ENCODE measurements at regions not wholly inside any gene's neighbourhood (a gene's known extent, or its start where the extent isn't known, plus 50 kb on each side); places are given as distances from the start of the nearest gene placed in this dataset.

DNA sequence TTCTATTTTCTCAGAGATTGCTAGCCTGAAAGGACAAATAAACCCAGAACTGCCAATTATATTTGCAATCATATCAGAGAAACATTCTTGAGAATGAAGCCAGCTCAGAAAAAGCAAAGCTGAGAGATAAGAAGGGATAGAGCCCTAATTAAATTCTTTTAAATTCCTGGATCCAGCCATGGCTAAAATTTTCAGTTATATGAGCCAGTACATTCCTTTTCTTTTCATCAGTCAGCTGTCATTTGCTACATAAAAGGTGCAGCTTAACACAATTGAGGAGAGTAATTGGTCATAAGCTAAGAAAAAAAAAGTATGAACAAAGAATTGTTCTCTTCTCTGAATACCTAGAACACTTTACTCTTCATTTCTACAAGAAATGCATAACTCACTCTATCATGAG is 303.5 kb upstream of the FIGN start:
- no peak overlapping the region for H3K9ac ChIP-seq (ENCODE audit: low read depth, low read length)
- no peak overlapping the region for H2AK9ac ChIP-seq (replicated peaks; ENCODE audit: low read depth, low read length, poor library complexity)
- BruUV-seq (replicated peaks): no TSS peak
- no peak overlapping the region for H3K23ac ChIP-seq (ENCODE audit: low read depth, low read length)
- in situ Hi-C loops (cut with MboI; ENCODE audit: low sequenced_read_pairs): no loop called here
- H2AK5ac ChIP-seq (ENCODE audit: low read depth, low read length): no peak overlapping the region
- H2BK5ac ChIP-seq (ENCODE audit: low read depth, low read length, poor library complexity, severe bottlenecking): no peak overlapping the region
- no peaks in the 10 kb centered on the region for H3K9me3 ChIP-seq (ENCODE audit: control insufficient read depth, insufficient read depth, low read length)
- no peak overlapping the region for H2BK15ac ChIP-seq (ENCODE audit: low read depth, low read length)
- TF ChIP-seq, protein P1, sequence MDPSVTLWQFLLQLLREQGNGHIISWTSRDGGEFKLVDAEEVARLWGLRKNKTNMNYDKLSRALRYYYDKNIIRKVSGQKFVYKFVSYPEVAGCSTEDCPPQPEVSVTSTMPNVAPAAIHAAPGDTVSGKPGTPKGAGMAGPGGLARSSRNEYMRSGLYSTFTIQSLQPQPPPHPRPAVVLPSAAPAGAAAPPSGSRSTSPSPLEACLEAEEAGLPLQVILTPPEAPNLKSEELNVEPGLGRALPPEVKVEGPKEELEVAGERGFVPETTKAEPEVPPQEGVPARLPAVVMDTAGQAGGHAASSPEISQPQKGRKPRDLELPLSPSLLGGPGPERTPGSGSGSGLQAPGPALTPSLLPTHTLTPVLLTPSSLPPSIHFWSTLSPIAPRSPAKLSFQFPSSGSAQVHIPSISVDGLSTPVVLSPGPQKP (IDR thresholded peaks at IDR 0.05; ENCODE audit: borderline replicate concordance, low read depth, low read length): no peak
- no peak for TF ChIP-seq MAZ (IDR thresholded peaks at IDR 0.05; ENCODE audit: borderline replicate concordance, low read depth, low read length)
- no peak for TF ChIP-seq CHD1 (IDR thresholded peaks at IDR 0.05; ENCODE audit: low read depth, low read length)
- TF ChIP-seq RFX5 (IDR thresholded peaks at IDR 0.05; ENCODE audit: low read depth, low read length): no peak
- TF ChIP-seq CEBPB (IDR thresholded peaks at IDR 0.05; ENCODE audit: low read depth, low read length): no peak
- TF ChIP-seq, protein P2, sequence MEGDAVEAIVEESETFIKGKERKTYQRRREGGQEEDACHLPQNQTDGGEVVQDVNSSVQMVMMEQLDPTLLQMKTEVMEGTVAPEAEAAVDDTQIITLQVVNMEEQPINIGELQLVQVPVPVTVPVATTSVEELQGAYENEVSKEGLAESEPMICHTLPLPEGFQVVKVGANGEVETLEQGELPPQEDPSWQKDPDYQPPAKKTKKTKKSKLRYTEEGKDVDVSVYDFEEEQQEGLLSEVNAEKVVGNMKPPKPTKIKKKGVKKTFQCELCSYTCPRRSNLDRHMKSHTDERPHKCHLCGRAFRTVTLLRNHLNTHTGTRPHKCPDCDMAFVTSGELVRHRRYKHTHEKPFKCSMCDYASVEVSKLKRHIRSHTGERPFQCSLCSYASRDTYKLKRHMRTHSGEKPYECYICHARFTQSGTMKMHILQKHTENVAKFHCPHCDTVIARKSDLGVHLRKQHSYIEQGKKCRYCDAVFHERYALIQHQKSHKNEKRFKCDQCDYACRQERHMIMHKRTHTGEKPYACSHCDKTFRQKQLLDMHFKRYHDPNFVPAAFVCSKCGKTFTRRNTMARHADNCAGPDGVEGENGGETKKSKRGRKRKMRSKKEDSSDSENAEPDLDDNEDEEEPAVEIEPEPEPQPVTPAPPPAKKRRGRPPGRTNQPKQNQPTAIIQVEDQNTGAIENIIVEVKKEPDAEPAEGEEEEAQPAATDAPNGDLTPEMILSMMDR (conservative IDR thresholded peaks at IDR 0.05; ENCODE audit: low read depth, low read length): no peak
- TF ChIP-seq BHLHE40 (IDR thresholded peaks at IDR 0.05; ENCODE audit: low read depth, low read length): no peak
- no peak for TF ChIP-seq RAD21 (IDR thresholded peaks at IDR 0.05; ENCODE audit: low read length)
- H2BK20ac ChIP-seq (ENCODE audit: low read depth, low read length): no peak overlapping the region
- no peak overlapping the region for H4K5ac ChIP-seq (ENCODE audit: low read depth, low read length)
- no peaks in the 10 kb centered on the region for H3K4me1 ChIP-seq (ENCODE audit: control insufficient read depth, insufficient read depth, low read length)
- H4K91ac ChIP-seq (ENCODE audit: insufficient read depth, low read depth, low read length): no peak overlapping the region
- POLR2A ChIA-PET (ENCODE audit: unreplicated experiment): no interaction called here
- intact Hi-C loops (cut with micrococcal nuclease): no loop called here
- CTCF ChIA-PET: no interaction called here
- no peak overlapping the region for H3K56ac ChIP-seq (ENCODE audit: extremely low read depth, insufficient read depth, low read length)
- H3K27me3 ChIP-seq (ENCODE audit: control insufficient read depth, insufficient read depth, low read length): no peaks in the 10 kb centered on the region
- H3K18ac ChIP-seq (ENCODE audit: low read depth, low read length): no peak overlapping the region
- no peak overlapping the region for H2BK120ac ChIP-seq (ENCODE audit: low read depth, low read length)
- no peaks in the 10 kb centered on the region for H3K36me3 ChIP-seq (ENCODE audit: control insufficient read depth, insufficient read depth, low read length)
- dilution Hi-C loops (cut with HindIII; ENCODE audit: low sequenced_read_pairs, unreplicated experiment): no loop called here
- H4K8ac ChIP-seq (ENCODE audit: low read depth in 2 of 2, low read length in 2 of 2): no peak overlapping the region
- no peak overlapping the region for H3K27ac ChIP-seq (ENCODE audit: insufficient read depth, low read length)
- no peak overlapping the region for H3K14ac ChIP-seq (replicated peaks; ENCODE audit: low read depth, low read length)
- no peaks in the 10 kb centered on the region for H3K9me1 ChIP-seq (ENCODE audit: insufficient read depth, low read length)
- no peak overlapping the region for H3K4ac ChIP-seq (ENCODE audit: low read depth, low read length)
- DNase-seq: no peak
- H3K4me2 ChIP-seq (ENCODE audit: low read depth, low read length): no peak overlapping the region
- H3K79me1 ChIP-seq (ENCODE audit: low read depth in 1 of 2, low read length in 2 of 2): no peaks in the 10 kb centered on the region
- no peak overlapping the region for H2AFZ ChIP-seq (replicated peaks; ENCODE audit: low read length, poor library complexity)
- H4K20me1 ChIP-seq (ENCODE audit: insufficient read depth, low read length): no peaks in the 10 kb centered on the region
- ATAC-seq (ENCODE audit: low read depth): no peak
- no peak overlapping the region for H3K4me3 ChIP-seq (ENCODE audit: insufficient read depth, low read depth, low read length)

All from IMR-90 (cell line).